ENCODE measurements at regions not wholly inside any gene's neighbourhood (a gene's known extent, or its start where the extent isn't known, plus 50 kb on each side); places are given as distances from the start of the nearest gene placed in this dataset.

- DNase-seq (ENCODE audit: low spot score) = no peak
Observed at GRCh38 chr3:7913283-7913682, 588.3 kb upstream of the LMCD1 start.

DNA sequence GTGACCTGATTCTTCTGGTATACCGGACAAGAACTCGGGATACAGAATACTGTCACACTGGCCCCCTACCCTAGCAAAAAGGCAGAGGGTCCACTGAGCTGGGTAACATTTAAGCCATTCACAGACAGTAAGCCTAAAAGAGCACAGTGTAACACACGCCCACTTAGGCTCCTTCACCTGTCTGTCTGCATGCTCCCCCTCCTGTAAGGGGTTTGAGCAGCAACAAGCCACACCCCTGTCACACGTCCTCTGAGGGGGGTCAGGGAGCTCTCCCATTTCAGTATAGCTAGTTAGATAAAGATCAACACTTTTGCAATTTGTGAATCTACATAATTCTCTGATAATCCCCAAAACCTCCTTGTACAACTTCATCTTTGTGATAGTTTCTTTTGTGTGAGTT lies 586.3 kb upstream of the LMCD1 start:
- DNase-seq (ENCODE audit: low spot score) = no peak

DNA sequence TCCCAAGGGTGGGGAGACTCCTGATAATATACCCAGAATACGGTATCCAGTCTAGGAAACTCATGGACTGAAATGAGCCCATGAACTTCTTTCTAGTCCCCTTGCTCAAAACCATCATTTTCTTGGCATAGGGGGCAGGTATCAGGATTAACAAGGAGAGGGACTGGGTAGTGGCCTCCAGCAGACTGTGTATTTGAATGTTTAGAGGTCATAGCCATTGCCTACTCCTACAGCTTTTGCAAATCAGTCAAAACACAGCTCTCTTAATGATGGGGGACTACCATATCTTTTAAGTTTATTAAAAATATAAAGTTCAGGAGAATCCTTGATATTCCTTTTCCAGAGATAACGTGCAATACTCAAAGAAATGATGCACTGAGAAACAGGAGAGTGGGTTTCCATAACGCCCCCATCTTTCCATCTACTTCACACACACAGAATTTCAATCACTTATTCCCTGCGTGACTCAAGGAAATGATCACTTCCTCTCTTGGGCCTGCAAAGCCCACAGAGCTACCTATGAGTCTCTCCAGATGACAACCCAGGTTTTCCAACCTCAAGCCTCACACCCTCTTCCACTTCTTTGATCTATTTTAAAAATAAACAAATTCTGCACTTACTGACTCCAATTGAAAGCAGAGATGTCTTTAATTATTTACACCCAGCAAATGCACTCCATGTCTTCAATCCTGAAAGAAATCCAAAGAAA lies 584.0 kb upstream of the LMCD1 start:
- no peak for DNase-seq (ENCODE audit: low spot score)

GRCh38 chr3:7920211-7920610 lies 581.4 kb upstream of the LMCD1 start:
- DNase-seq (ENCODE audit: low spot score) = no peak

DNA sequence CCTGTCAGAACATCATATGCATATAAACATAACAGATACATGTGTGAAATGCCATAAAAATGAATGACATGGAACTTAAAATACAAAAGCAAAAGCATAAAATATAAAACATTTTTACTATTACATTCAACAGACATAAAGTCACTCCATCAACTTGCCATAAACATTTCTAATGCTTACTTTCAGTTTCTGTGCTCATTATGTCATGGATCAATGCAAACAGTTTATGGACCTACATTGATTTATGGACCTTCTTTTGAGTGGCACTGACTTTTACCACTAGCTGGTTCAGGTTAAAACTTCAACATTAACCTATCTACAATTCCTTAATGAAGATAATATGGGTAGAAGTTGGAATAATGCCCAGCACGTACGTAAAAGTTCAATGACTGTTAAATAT lies 577.4 kb upstream of the LMCD1 start:
- no peak for DNase-seq (ENCODE audit: low spot score)

DNA sequence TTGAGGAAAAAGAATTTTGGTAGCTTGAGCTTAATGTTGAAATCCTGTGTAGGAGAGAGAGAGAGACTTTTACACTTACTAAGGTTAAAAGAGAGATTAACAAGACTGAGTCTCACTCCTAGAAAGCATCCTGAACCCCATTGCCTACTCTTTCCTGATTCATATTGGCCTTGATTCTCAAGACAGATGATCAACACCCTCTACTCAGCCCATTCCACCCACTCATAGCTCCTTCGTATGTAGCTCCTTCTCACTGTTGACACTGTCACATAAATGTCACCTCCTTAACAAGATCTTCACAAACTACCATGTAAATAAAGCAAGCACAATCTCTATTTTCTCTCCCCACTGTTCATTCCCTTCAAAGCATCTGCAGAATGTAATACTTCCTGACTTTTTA lies 574.6 kb upstream of the LMCD1 start:
- DNase-seq (ENCODE audit: low spot score) = no peak

DNA sequence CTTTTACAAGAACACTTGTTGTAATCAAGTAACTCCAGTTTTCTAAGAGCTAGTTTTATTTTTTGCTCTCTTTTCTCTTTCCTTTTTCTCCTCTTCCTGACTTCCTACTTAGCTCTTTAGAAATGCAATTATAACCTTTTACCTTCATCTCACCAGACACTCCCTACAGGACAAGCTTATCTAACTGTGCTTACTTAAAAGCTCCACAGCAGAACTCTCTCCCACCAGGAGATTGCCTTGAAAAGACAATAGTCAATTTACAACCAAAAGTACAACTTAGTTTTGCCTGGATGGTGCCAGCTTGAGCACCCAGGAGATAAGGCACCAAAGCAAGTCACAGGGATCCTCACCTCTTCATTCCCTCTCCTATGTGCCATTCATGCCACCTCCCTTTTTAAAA lies 573.8 kb upstream of the LMCD1 start:
- DNase-seq (ENCODE audit: low spot score) = no peak

DNA sequence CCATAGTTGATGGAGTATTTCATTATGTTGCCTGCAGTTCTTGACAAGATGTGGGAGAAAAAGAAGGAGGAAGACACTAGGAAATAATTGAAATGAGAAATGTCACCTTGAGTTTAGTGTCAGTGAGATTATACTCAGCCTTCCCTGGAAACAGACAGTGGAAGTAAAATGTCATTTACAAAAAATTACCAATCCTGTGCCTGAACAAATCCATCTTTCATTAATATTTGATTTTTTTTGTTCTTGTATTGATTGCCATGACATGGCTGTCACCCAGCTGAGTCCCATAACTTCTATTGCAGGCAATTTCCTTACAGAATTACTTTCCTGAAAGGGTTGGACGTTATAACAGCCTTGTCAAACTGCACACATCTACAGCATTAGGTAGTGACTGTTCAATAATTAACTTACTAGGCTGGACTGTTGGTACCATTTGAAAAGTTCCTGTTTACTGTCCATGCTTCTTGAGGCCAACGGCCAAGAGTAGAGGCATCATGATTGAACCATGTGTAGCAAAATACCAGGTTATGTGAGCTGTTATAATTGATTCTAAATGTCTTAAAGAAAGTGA lies 572.2 kb upstream of the LMCD1 start:
- no peak for DNase-seq (ENCODE audit: low spot score)

GRCh38 chr3:7934362-7934761 lies 567.3 kb upstream of the LMCD1 start:
- DNase-seq (ENCODE audit: low spot score) = no peak

- DNase-seq (ENCODE audit: low spot score) = no peak
Observed at GRCh38 chr3:7947930-7948329, 553.7 kb upstream of the LMCD1 start.

DNA sequence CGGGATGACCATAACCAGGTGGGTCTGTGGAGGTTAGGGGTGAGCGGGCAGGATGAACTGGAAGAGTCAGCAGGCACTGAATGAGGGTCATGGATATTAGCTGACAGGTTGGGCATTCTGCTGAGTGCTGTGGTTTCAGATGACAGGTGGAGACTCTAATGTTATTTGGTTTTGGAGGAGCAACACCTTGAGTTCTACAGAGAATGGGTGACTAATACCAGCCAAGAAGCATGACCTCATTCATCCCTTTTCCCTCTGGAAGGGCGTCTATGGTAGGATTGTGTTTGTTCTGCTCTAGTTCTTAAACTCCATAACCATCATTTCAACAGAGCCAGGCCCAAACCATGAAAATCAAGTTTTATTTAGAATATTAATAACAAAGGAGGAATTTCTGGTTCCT lies 550.7 kb upstream of the LMCD1 start:
- DNase-seq (ENCODE audit: low spot score) = no peak

- DNase-seq (ENCODE audit: low spot score) = no peak
Observed at GRCh38 chr3:7953449-7954014, 548.1 kb upstream of the LMCD1 start.

DNA sequence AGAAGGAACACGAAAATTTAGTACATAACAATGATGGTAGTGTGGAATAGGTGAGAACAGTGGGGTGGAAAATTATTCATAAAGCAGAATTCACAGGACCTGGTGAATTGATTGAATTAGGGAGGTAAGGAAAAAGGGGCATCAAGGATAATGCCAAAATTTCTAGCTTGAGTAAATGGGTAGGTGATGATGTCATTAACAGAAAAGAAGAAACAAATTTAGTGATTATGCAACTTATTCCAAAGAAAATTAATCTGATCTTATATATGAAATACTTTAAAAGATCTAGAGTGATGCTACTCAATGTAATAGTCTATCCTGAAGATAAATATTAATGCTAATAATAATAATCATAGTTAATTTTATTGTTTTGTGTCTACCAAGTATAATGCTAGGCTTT lies 544.6 kb upstream of the LMCD1 start:
- no peak for DNase-seq (ENCODE audit: low spot score)

DNA sequence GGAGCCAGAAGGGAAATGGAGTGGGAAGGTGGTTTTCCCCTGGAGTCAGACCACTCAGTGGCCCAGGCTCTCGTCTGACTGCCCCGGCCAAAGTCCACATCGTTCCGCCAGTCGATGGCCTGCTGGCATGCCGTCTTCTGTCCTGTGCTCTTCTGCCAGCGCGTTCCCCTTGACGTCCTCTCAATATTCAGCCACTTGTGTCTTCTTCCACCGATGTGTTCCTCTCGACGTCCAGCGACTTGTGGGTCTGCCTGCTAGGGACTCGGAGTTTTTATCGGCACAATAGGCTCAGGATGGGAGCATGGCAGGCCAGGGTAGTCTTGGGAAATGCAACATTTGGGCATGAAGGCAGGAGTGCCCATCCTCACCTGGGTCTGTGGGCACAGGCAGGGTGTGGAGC lies 542.5 kb upstream of the LMCD1 start:
- DNase-seq (ENCODE audit: low spot score) = no peak

DNA sequence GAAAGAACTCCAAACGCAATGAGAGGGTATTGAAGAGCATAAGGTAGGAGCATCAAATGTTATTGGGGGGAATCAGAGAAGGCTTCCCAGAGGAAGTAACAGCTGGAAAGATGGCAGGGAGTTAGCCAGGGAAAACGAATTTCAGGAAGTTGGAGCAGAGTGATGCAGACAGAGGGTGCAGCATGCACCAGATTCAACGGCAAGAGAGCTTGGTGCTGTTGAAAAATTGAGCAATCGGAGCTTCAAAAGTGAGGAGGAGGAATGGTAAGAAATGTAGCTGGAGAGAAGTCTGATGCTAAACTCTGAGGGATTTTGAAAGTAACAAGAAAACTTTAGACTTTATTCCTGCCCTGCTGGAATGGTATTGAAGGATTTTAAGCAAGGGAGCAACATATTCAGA lies 541.0 kb upstream of the LMCD1 start:
- DNase-seq (ENCODE audit: low spot score) = no peak

DNA sequence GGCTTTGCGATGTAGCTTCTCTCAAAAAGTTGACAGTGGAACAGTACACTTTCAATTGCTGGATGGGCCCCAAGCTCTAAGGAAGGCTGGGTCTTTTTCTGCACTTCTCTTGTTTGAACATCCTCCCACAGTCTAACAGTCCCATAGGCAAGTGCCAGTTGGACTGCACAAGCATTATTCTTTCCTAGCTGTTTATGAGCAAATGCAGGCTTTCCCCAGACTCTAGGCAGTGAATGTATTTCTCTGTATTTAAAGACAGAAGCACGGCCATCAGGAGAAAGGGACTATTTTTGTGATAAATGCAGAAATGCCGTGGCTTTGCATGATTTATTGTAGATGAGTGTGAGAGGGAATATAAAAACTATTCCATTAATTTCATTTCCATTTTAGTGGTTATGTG lies 539.3 kb upstream of the LMCD1 start:
- DNase-seq (ENCODE audit: low spot score) = no peak

GRCh38 chr3:7964899-7965298 lies 536.7 kb upstream of the LMCD1 start:
- no peak for DNase-seq (ENCODE audit: low spot score)

DNA sequence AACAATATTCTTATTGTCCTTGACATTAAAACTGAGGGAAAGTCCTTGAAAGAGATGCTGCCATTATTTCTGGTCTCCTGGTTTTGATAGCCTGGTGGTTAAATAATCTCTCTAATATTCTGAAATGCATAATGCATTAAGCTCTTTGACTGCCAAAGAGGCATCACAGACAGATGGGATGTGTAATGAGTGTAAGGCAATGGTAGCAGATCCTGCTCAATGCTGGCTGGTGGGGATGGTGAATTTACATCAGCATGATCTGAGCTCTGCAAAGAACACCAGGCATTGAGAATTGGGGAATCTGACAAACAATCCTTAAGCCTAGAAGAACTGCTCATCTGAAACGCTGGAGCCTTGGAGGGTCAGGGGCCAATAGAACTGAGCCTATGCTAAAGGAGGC lies 528.6 kb upstream of the LMCD1 start:
- no peak for DNase-seq (ENCODE audit: low spot score)

DNA sequence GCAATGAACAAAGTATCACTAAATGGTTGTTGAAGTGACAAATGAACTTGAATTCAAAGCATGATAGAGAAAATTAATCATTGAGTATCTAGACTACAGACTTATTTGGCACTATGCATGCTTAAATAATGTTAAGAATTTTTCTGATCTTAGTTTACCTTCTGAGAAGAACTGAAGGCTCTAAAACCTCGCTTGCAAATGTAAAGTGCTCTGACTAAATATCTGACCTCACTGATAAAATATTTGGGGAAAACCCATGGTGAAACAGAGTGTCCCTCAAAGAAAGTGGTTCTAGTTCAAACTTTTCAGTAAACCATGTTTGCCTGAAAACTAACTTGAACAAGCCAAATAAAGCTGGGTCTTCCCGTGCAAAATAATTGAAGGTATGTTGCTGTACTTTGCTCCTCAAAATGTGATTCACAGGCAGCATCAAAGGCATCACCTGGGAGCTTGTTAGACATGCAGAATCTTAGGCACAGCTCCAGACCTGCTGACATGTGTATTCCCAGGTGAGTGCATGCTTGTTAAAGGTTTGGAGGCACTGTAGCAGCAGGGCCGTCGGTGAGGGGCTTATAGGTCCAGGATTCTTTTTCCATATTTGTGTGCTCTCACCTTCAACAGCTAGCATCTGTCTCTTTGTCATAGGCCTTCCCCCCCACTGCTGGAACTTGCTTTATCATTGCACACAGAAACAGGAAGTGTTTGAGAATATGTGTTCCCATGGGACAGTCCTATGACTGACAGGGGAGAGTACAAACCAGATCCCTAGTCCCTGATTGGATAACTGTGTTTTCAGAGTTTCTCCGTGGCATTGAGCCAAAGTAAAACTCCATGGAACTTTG lies 524.2 kb upstream of the LMCD1 start:
- peak; percentile 81 for DNase-seq (ENCODE audit: low spot score)

- DNase-seq (ENCODE audit: low spot score) = no peak
Observed at GRCh38 chr3:7978087-7978422, 523.6 kb upstream of the LMCD1 start.

DNA sequence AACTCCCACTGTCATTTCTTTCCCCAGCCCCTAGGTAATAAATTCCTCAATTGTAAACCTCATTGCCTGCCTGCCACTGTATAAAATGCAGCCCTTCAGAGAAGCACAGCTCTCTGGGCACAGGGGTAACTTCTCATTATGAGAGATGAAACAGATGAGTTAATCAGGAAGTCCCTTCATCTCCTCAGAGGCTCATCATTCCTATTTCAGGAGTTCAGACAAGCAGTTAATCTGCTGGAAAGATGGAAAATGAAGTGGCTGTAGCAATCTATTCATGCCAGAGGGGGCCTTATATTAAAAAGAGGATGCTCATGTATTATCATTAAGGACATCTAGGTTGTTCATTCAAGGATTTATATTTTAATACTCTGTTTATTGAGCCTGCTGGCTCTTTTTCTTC lies 519.5 kb upstream of the LMCD1 start:
- DNase-seq (ENCODE audit: low spot score) = no peak

GRCh38 chr3:7999384-7999783 lies 502.2 kb upstream of the LMCD1 start:
- no peak for DNase-seq (ENCODE audit: low spot score)

DNA sequence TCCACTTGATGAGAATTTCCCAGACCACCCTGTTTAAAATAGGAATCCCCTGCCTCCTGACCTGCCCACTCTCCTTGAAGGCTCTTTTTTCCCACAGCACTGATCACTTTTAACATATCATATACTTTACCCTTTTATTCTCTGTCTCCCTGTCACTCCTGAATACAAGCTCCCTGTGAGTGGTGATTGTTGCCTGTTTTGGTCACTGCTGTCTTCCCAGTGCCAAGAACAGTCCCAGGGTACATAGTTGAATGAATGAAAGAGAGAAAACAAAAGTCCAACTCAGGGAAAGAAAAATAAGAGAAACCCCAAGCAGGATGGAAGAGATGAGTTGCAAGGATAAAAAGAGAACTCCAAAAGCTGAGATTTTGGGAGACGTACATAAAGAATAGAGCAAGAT lies 500.3 kb upstream of the LMCD1 start:
- DNase-seq (ENCODE audit: low spot score) = no peak

Data from A172 (cell line).